ENCODE measurements at regions not wholly inside any gene's neighbourhood (a gene's known extent, or its start where the extent isn't known, plus 50 kb on each side); places are given as distances from the start of the nearest gene placed in this dataset.

GRCh38 chr2:71988170-71988569, 159.5 kb downstream of the CYP26B1 start:
- Histone ChIP-seq H3K36me3 (ENCODE audit: control insufficient read depth in 2 of 2, insufficient read depth in 2 of 2, low read length in 1 of 2) (no peaks in the 10 kb centered on the region), H3K9me3 (replicated peaks; ENCODE audit: control insufficient read depth, insufficient read depth, low read length) (no peaks in the 10 kb centered on the region), H3K27ac (ENCODE audit: control insufficient read depth, insufficient read depth) (no peak overlapping the region), H2AFZ (ENCODE audit: control insufficient read depth, low read depth, low read length) (no peak overlapping the region), H3K4me2 (ENCODE audit: control insufficient read depth, insufficient read depth) (no peak overlapping the region), H4K20me1 (ENCODE audit: control insufficient read depth, insufficient read depth) (no peaks in the 10 kb centered on the region), H3K4me1 (ENCODE audit: control insufficient read depth, insufficient read depth, low read length) (no peaks in the 10 kb centered on the region), H3K27me3 (replicated peaks in 1 of 2; ENCODE audit: control insufficient read depth in 2 of 2, insufficient read depth in 2 of 2, low read length in 1 of 2) (no peaks in the 10 kb centered on the region), H3K4me3 (no peak overlapping the region), H3K9ac (ENCODE audit: control insufficient read depth, insufficient read depth, low read length) (no peak overlapping the region), H3K79me2 (ENCODE audit: control insufficient read depth, insufficient read depth, low read length) (no peaks in the 10 kb centered on the region)
- ATAC-seq (no peak), FAIRE-seq (no peak), DNase-seq (ENCODE audit: low read depth, low spot score) (no peak)
- POLR2A ChIA-PET = no interaction called here
- in situ Hi-C loops (cut with MboI) = no loop called here
- SMC1A ChIA-PET (ENCODE audit: uncharacterized antibody, unreplicated experiment) = no interaction called here
- RAD21 ChIA-PET (ENCODE audit: unreplicated experiment) = no interaction called here
- no TSS peak for BruUV-seq (replicated peaks)
- CTCF ChIA-PET = no interaction called here
- 47% methylated on average over 2 of the region's 2 CpGs for WGBS (ENCODE audit: insufficient coverage, insufficient replicate concordance, low lambda C conversion rate, missing lambda C conversion rate)
- intact Hi-C loops (cut with micrococcal nuclease; ENCODE audit: unreplicated experiment) = no loop called here
- TF ChIP-seq IRF5 (IDR thresholded peaks at IDR 0.05; ENCODE audit: borderline replicate concordance) = no peak
- TF ChIP-seq IKZF1 (conservative IDR thresholded peaks at IDR 0.05) = no peak
- TF ChIP-seq SRF (IDR thresholded peaks at IDR 0.05; ENCODE audit: low read depth in 2 of 2, low read length in 2 of 2) = no peak
- no peak for TF ChIP-seq TCF3 (IDR thresholded peaks at IDR 0.05; ENCODE audit: borderline replicate concordance, insufficient read depth, low read depth, low read length)
- TF ChIP-seq CBFB (IDR thresholded peaks at IDR 0.05; ENCODE audit: low read depth) = no peak
- TF ChIP-seq ZNF207 (IDR thresholded peaks at IDR 0.05; ENCODE audit: borderline replicate concordance) = no peak
- no peak for TF ChIP-seq IRF3 (IDR thresholded peaks at IDR 0.05)
- TF ChIP-seq CHD4 (IDR thresholded peaks at IDR 0.05) = no peak
- no peak for TF ChIP-seq SPI1 (IDR thresholded peaks at IDR 0.05; ENCODE audit: borderline replicate concordance, insufficient read depth, low read depth, low read length)
- no peak for TF ChIP-seq HDAC2 (IDR thresholded peaks at IDR 0.05)
- TF ChIP-seq TCF12 (IDR thresholded peaks at IDR 0.05; ENCODE audit: low read depth, low read length) = no peak
- no peak for TF ChIP-seq SP1 (IDR thresholded peaks at IDR 0.05; ENCODE audit: low read depth, low read length)
- TF ChIP-seq SMAD5 (IDR thresholded peaks at IDR 0.05; ENCODE audit: low read depth) = no peak
- TF ChIP-seq HDAC6 (IDR thresholded peaks at IDR 0.05; ENCODE audit: unreplicated experiment) = no peak
- no peak for TF ChIP-seq SREBF1 (IDR thresholded peaks at IDR 0.05; ENCODE audit: low read length)
- no peak for TF ChIP-seq SREBF2 (IDR thresholded peaks at IDR 0.05; ENCODE audit: low read length)

All from GM12878 (cell line).